Activated naive CD8-positive, alpha-beta T cell treated with anti-CD3 and anti-CD28 coated beads, Interleukin-2, amount 50 U/mL, for 24 hours (primary cell): ENCODE measurements at regions not wholly inside any gene's neighbourhood (a gene's known extent, or its start where the extent isn't known, plus 50 kb on each side); places are given as distances from the start of the nearest gene placed in this dataset.
"Not testable (repeated sequence)": the region's sequence is repeated elsewhere in the genome, so short reads cannot be mapped to it uniquely, and the experiment has no call there.

Source experiments
- ATAC-seq: fragments of 150-1000 bp; cut with Tn5 transposase; one replicate; pipeline ENCODE4 v1.10.0; 2021
- DNase-seq: peaks from one replicate; pipeline ENCODE4 v3.0.0; 2021
- H3K27ac Mint-ChIP-seq: one replicate; pipeline ENCODE4 v1.8.0; 2021; ENCODE audit warnings: mild to moderate bottlenecking, mixed read lengths
- H3K27me3 Mint-ChIP-seq: one replicate; pipeline ENCODE4 v1.8.0; 2021; ENCODE audit warnings: mixed read lengths
- H3K36me3 Mint-ChIP-seq: one replicate; pipeline ENCODE4 v1.8.0; 2021; ENCODE audit warnings: low read depth, mixed read lengths
- H3K4me1 Mint-ChIP-seq: one replicate; pipeline ENCODE4 v1.8.0; 2021; ENCODE audit warnings: mixed read lengths
- H3K4me3 Mint-ChIP-seq: one replicate; pipeline ENCODE4 v1.8.0; 2021; ENCODE audit warnings: mild to moderate bottlenecking, moderate library complexity, mixed read lengths
- H3K9me3 Mint-ChIP-seq: one replicate; pipeline ENCODE4 v1.8.0; 2021; ENCODE audit warnings: mixed read lengths

- no peak for ATAC-seq
- no peaks in the 10 kb centered on the region for H3K9me3 Mint-ChIP-seq
- H3K4me3 Mint-ChIP-seq, result no peak overlapping the region
- no peaks in the 10 kb centered on the region for H3K4me1 Mint-ChIP-seq
- DNase-seq, result no peak
- no peaks in the 10 kb centered on the region for H3K36me3 Mint-ChIP-seq
- no peak overlapping the region for H3K27ac Mint-ChIP-seq
- peaks cover 2% of the 10 kb centered on the region for H3K27me3 Mint-ChIP-seq
Observed at GRCh38 chr5:68033961-68034571, 181.5 kb upstream of the PIK3R1 start.

- Mint-ChIP-seq H3K9me3 (no peaks in the 10 kb centered on the region), H3K27ac (no peak overlapping the region), H3K36me3 (no peaks in the 10 kb centered on the region), H3K4me1 (no peaks in the 10 kb centered on the region), H3K27me3 (peaks cover 2% of the 10 kb centered on the region), H3K4me3 (no peak overlapping the region)
- no peak for ATAC-seq
- DNase-seq, result no peak
Observed at GRCh38 chr5:68033029-68033428, 182.5 kb upstream of the PIK3R1 start.

- H3K4me3 Mint-ChIP-seq, result no peak overlapping the region
- peaks cover 2% of the 10 kb centered on the region for H3K27me3 Mint-ChIP-seq
- H3K27ac Mint-ChIP-seq, result no peak overlapping the region
Observed at GRCh38 chr5:68032216-68032762, 183.3 kb upstream of the PIK3R1 start.

GRCh38 chr5:68028131-68028727 lies 187.3 kb upstream of the PIK3R1 start:
- no peak for DNase-seq
- no peak overlapping the region for H3K27ac Mint-ChIP-seq
- no peaks in the 10 kb centered on the region for H3K27me3 Mint-ChIP-seq
- no peaks in the 10 kb centered on the region for H3K36me3 Mint-ChIP-seq
- H3K4me1 Mint-ChIP-seq, result no peaks in the 10 kb centered on the region
- no peaks in the 10 kb centered on the region for H3K9me3 Mint-ChIP-seq
- no peak for ATAC-seq
- no peak overlapping the region for H3K4me3 Mint-ChIP-seq

More at GRCh38 chr5:68032216-68032762, 183.3 kb upstream of the PIK3R1 start:
- no peak for ATAC-seq
- Mint-ChIP-seq H3K36me3 (no peaks in the 10 kb centered on the region), H3K9me3 (no peaks in the 10 kb centered on the region), H3K4me1 (no peaks in the 10 kb centered on the region)
- DNase-seq, result no peak

- no peak overlapping the region for H3K4me3 Mint-ChIP-seq
- no peaks in the 10 kb centered on the region for H3K36me3 Mint-ChIP-seq
- no peaks in the 10 kb centered on the region for H3K27me3 Mint-ChIP-seq
- H3K27ac Mint-ChIP-seq, result no peak overlapping the region
- no peak for ATAC-seq
- no peak for DNase-seq
- no peaks in the 10 kb centered on the region for H3K9me3 Mint-ChIP-seq
- H3K4me1 Mint-ChIP-seq, result no peaks in the 10 kb centered on the region
Observed at GRCh38 chr5:68027519-68027918, 188.0 kb upstream of the PIK3R1 start.

GRCh38 chr5:68026092-68026885 lies 189.3 kb upstream of the PIK3R1 start:
- no peak overlapping the region for H3K4me3 Mint-ChIP-seq
- H3K27ac Mint-ChIP-seq, result no peak overlapping the region
- ATAC-seq (no peak), DNase-seq (no peak)
- no peaks in the 10 kb centered on the region for H3K9me3 Mint-ChIP-seq
- no peaks in the 10 kb centered on the region for H3K36me3 Mint-ChIP-seq
- no peaks in the 10 kb centered on the region for H3K27me3 Mint-ChIP-seq
- H3K4me1 Mint-ChIP-seq, result no peaks in the 10 kb centered on the region

GRCh38 chr5:68024426-68024825 lies 191.1 kb upstream of the PIK3R1 start:
- H3K9me3 Mint-ChIP-seq, result no peaks in the 10 kb centered on the region
- no peaks in the 10 kb centered on the region for H3K27me3 Mint-ChIP-seq
- no peak overlapping the region for H3K4me3 Mint-ChIP-seq
- H3K4me1 Mint-ChIP-seq, result no peaks in the 10 kb centered on the region
- no peak overlapping the region for H3K27ac Mint-ChIP-seq
- DNase-seq, result no peak
- no peak for ATAC-seq
- no peaks in the 10 kb centered on the region for H3K36me3 Mint-ChIP-seq

GRCh38 chr5:68021916-68022315 lies 193.6 kb upstream of the PIK3R1 start:
- Mint-ChIP-seq H3K27ac (no peak overlapping the region), H3K36me3 (no peaks in the 10 kb centered on the region), H3K4me3 (no peak overlapping the region), H3K27me3 (no peaks in the 10 kb centered on the region), H3K4me1 (no peaks in the 10 kb centered on the region), H3K9me3 (peaks cover 5% of the 10 kb centered on the region)
- ATAC-seq, result no peak
- no peak for DNase-seq

- peaks cover 5% of the 10 kb centered on the region for H3K9me3 Mint-ChIP-seq
- H3K4me1 Mint-ChIP-seq, result no peaks in the 10 kb centered on the region
- no peaks in the 10 kb centered on the region for H3K36me3 Mint-ChIP-seq
- H3K27ac Mint-ChIP-seq, result no peak overlapping the region
- ATAC-seq, result no peak
- DNase-seq, result no peak
- H3K27me3 Mint-ChIP-seq, result no peaks in the 10 kb centered on the region
- no peak overlapping the region for H3K4me3 Mint-ChIP-seq
Observed at GRCh38 chr5:68021227-68021626, 194.3 kb upstream of the PIK3R1 start.

- not testable (repeated sequence) for DNase-seq, H3K4me1 Mint-ChIP-seq, H3K27ac Mint-ChIP-seq, H3K27me3 Mint-ChIP-seq, H3K36me3 Mint-ChIP-seq, ATAC-seq, H3K4me3 Mint-ChIP-seq, H3K9me3 Mint-ChIP-seq
Observed at GRCh38 chr5:68020461-68020969, 195.0 kb upstream of the PIK3R1 start.

GRCh38 chr5:68015381-68016302 lies 199.9 kb upstream of the PIK3R1 start:
- Mint-ChIP-seq H3K4me3 (no peak overlapping the region), H3K27ac (no peak overlapping the region), H3K4me1 (no peaks in the 10 kb centered on the region), H3K9me3 (peaks cover 5% of the 10 kb centered on the region), H3K36me3 (no peaks in the 10 kb centered on the region), H3K27me3 (no peaks in the 10 kb centered on the region)
- no peak for ATAC-seq
- DNase-seq, result no peak

- no peaks in the 10 kb centered on the region for H3K4me1 Mint-ChIP-seq
- H3K27me3 Mint-ChIP-seq, result no peaks in the 10 kb centered on the region
- H3K9me3 Mint-ChIP-seq, result no peaks in the 10 kb centered on the region
- H3K27ac Mint-ChIP-seq, result no peak overlapping the region
- ATAC-seq, result no peak
- H3K36me3 Mint-ChIP-seq, result no peaks in the 10 kb centered on the region
- DNase-seq, result no peak
- H3K4me3 Mint-ChIP-seq, result no peak overlapping the region
Observed at GRCh38 chr5:68012831-68013230, 202.7 kb upstream of the PIK3R1 start.

- no peak for ATAC-seq
- Mint-ChIP-seq H3K27me3 (no peaks in the 10 kb centered on the region), H3K9me3 (no peaks in the 10 kb centered on the region), H3K27ac (no peak overlapping the region), H3K36me3 (no peaks in the 10 kb centered on the region), H3K4me3 (no peak overlapping the region), H3K4me1 (no peaks in the 10 kb centered on the region)
- DNase-seq, result no peak
Observed at GRCh38 chr5:68012429-68012828, 203.1 kb upstream of the PIK3R1 start.

GRCh38 chr5:68011801-68012200 lies 203.8 kb upstream of the PIK3R1 start:
- H3K36me3 Mint-ChIP-seq, result no peaks in the 10 kb centered on the region
- ATAC-seq, result no peak
- no peaks in the 10 kb centered on the region for H3K4me1 Mint-ChIP-seq

More at GRCh38 chr5:68011801-68012200, 203.8 kb upstream of the PIK3R1 start:
- no peak overlapping the region for H3K27ac Mint-ChIP-seq
- no peak overlapping the region for H3K4me3 Mint-ChIP-seq
- no peak for DNase-seq
- H3K27me3 Mint-ChIP-seq, result no peaks in the 10 kb centered on the region
- H3K9me3 Mint-ChIP-seq, result no peaks in the 10 kb centered on the region
